ENCODE measurements at regions not wholly inside any gene's neighbourhood (a gene's known extent, or its start where the extent isn't known, plus 50 kb on each side); places are given as distances from the start of the nearest gene placed in this dataset.

DNA sequence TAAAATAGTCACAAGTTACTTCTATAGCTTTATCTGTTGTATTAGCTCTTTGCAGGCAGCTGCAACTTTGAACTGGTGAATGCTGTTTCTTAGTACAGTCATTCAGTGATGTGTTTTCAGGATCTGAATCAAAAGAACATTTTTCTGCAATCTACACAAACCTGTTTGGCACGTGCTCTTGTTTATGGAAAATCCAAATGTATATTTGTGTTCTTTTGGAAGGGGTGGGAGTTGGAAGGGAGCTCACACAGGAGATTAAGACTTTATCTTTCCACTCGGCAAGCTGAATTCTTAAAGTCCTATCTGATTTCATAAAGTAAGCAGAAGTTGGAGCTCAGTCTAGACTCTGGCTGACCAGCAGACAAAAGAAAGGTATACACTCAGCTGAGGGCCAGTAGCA is 300.2 kb downstream of the MAP2K6 start:
- TF ChIP-seq, protein P1, sequence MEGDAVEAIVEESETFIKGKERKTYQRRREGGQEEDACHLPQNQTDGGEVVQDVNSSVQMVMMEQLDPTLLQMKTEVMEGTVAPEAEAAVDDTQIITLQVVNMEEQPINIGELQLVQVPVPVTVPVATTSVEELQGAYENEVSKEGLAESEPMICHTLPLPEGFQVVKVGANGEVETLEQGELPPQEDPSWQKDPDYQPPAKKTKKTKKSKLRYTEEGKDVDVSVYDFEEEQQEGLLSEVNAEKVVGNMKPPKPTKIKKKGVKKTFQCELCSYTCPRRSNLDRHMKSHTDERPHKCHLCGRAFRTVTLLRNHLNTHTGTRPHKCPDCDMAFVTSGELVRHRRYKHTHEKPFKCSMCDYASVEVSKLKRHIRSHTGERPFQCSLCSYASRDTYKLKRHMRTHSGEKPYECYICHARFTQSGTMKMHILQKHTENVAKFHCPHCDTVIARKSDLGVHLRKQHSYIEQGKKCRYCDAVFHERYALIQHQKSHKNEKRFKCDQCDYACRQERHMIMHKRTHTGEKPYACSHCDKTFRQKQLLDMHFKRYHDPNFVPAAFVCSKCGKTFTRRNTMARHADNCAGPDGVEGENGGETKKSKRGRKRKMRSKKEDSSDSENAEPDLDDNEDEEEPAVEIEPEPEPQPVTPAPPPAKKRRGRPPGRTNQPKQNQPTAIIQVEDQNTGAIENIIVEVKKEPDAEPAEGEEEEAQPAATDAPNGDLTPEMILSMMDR (IDR thresholded peaks at IDR 0.05; ENCODE audit: insufficient read depth, low read length, poor library complexity, severe bottlenecking) = no peak
- no peak for TF ChIP-seq EZH2phosphoT487 (conservative IDR thresholded peaks at IDR 0.05; ENCODE audit: low read length)

Measured in SU-DHL-6 (cell line).